IMR-90 (cell line): ENCODE measurements at regions not wholly inside any gene's neighbourhood (a gene's known extent, or its start where the extent isn't known, plus 50 kb on each side); places are given as distances from the start of the nearest gene placed in this dataset.

ENCODE experiments used
- ATAC-seq: fragments of 200-7000 bp; cut with Tn5 transposase; 2 replicates; pipeline ENCODE4 v1.9.1; 2020; ENCODE audit warnings: low read depth, mild to moderate bottlenecking, moderate library complexity
- BruUV-seq: library from RNA; stranded (reverse); fragments of 400-500 nt; replicated peaks from 2 replicates; lab custom pipeline; 2021; lab: Mats Ljungman, UMichigan
- CTCF ChIA-PET: fragments of 300-600 bp; formaldehyde crosslinking; extraction: SDS; loops from one replicate; lab custom pipeline; 2021; ENCODE audit warnings: antibody characterized with exemption; lab: Yijun Ruan, JAX
- POLR2A ChIA-PET: fragments of 300-600 bp; sonication (Branson Sonifier 250); formaldehyde crosslinking; loops from one replicate; lab custom pipeline; 2022; ENCODE audit warnings: antibody characterized with exemption; ENCODE audit not compliant: unreplicated experiment; lab: Charles Lee
- DNase-seq: peaks from one replicate; pipeline ENCODE4 v3.0.0; 2013
- H2AFZ ChIP-seq: replicated peaks from 2 replicates; pipeline ENCODE3; 2013; ENCODE audit warnings: low read length, mild to moderate bottlenecking; ENCODE audit not compliant: poor library complexity
- H2AK5ac ChIP-seq: 2 replicates; pipeline ENCODE4 v1.6.1; 2013; ENCODE audit warnings: low read depth, low read length, inconsistent platforms
- H2AK9ac ChIP-seq: replicated peaks from 2 replicates; pipeline ENCODE3; 2013; ENCODE audit warnings: mild to moderate bottlenecking, low read depth, low read length, moderate library complexity; ENCODE audit not compliant: poor library complexity
- H2BK120ac ChIP-seq: 2 replicates; pipeline ENCODE4 v1.6.1; 2013; ENCODE audit warnings: low read depth, low read length, inconsistent platforms
- H2BK15ac ChIP-seq: 3 replicates; pipeline ENCODE4 v1.6.1; 2013; ENCODE audit warnings: low read depth, low read length, inconsistent platforms
- H2BK20ac ChIP-seq: 2 replicates; pipeline ENCODE4 v1.6.1; 2013; ENCODE audit warnings: low read depth, mild to moderate bottlenecking, inconsistent platforms, low read length, moderate library complexity
- H2BK5ac ChIP-seq: 2 replicates; pipeline ENCODE4 v1.6.1; 2013; ENCODE audit warnings: mild to moderate bottlenecking, low read depth, low read length, inconsistent platforms; ENCODE audit not compliant: poor library complexity, severe bottlenecking
- H3K14ac ChIP-seq: replicated peaks from 2 replicates; pipeline ENCODE4 v1.6.1; 2013; ENCODE audit warnings: low read depth, low read length, inconsistent platforms
- H3K18ac ChIP-seq: 2 replicates; pipeline ENCODE4 v1.6.1; 2013; ENCODE audit warnings: low read depth, low read length, control low read depth
- H3K23ac ChIP-seq: 2 replicates; pipeline ENCODE4 v1.6.1; 2013; ENCODE audit warnings: low read depth, low read length, inconsistent platforms
- H3K27ac ChIP-seq: 2 replicates; pipeline ENCODE4 v1.5.1; 2013; ENCODE audit warnings: mild to moderate bottlenecking, control low read depth, low read length; ENCODE audit not compliant: insufficient read depth
- H3K27me3 ChIP-seq: 2 replicates; pipeline ENCODE4 v1.6.1; 2013; ENCODE audit warnings: low read length; ENCODE audit not compliant: control insufficient read depth, insufficient read depth
- H3K36me3 ChIP-seq: 2 replicates; pipeline ENCODE4 v1.6.1; 2013; ENCODE audit warnings: low read length, mixed read lengths; ENCODE audit not compliant: control insufficient read depth, insufficient read depth
- H3K4ac ChIP-seq: 2 replicates; pipeline ENCODE4 v1.6.1; 2013; ENCODE audit warnings: low read depth, low read length, inconsistent platforms
- H3K4me1 ChIP-seq: 2 replicates; pipeline ENCODE4 v1.6.1; 2013; ENCODE audit warnings: low read length, mixed read lengths; ENCODE audit not compliant: control insufficient read depth, insufficient read depth
- H3K4me2 ChIP-seq: 2 replicates; pipeline ENCODE4 v1.6.1; 2013; ENCODE audit warnings: low read depth, mild to moderate bottlenecking, control low read depth, low read length, moderate library complexity
- H3K4me3 ChIP-seq: 2 replicates; pipeline ENCODE4 v1.5.1; 2013; ENCODE audit warnings: low read depth, mild to moderate bottlenecking, control low read depth, low read length, moderate library complexity; ENCODE audit not compliant: insufficient read depth
- H3K56ac ChIP-seq: 2 replicates; pipeline ENCODE4 v1.6.1; 2013; ENCODE audit warnings: low read length, inconsistent platforms; ENCODE audit not compliant: insufficient read depth; ENCODE audit errors: extremely low read depth
- H3K79me1 ChIP-seq, 2 experiments: 2 replicates each; pipeline ENCODE4 v1.6.1; 2013; ENCODE audit warnings: low read length in 2 of 2, inconsistent platforms in 1 of 2, low read depth in 1 of 2
- H3K9ac ChIP-seq: 2 replicates; pipeline ENCODE4 v1.6.1; 2013; ENCODE audit warnings: low read depth, low read length, control low read depth
- H3K9me1 ChIP-seq: 2 replicates; pipeline ENCODE4 v1.6.1; 2013; ENCODE audit warnings: low read length, inconsistent platforms; ENCODE audit not compliant: insufficient read depth
- H3K9me3 ChIP-seq: 2 replicates; pipeline ENCODE4 v1.6.1; 2013; ENCODE audit warnings: low read length; ENCODE audit not compliant: control insufficient read depth, insufficient read depth
- H4K20me1 ChIP-seq: 2 replicates; pipeline ENCODE4 v1.6.1; 2013; ENCODE audit warnings: low read length, inconsistent platforms; ENCODE audit not compliant: insufficient read depth
- H4K5ac ChIP-seq: 2 replicates; pipeline ENCODE4 v1.6.1; 2013; ENCODE audit warnings: mild to moderate bottlenecking, low read depth, low read length, control low read depth
- H4K8ac ChIP-seq, 2 experiments: 2 replicates each; pipeline ENCODE4 v1.6.1; 2013; ENCODE audit warnings: low read depth in 2 of 2, low read length in 2 of 2, control low read depth in 1 of 2, inconsistent platforms in 1 of 2
- H4K91ac ChIP-seq: 2 replicates; pipeline ENCODE4 v1.6.1; 2013; ENCODE audit warnings: low read depth, low read length, inconsistent platforms; ENCODE audit not compliant: insufficient read depth
- BHLHE40 ChIP-seq: fragments of 150-350 bp; IDR thresholded peaks from 2 replicates; pipeline ENCODE4 v1.6.1; 2016; ENCODE audit warnings: mild to moderate bottlenecking, low read depth, low read length
- CEBPB ChIP-seq: IDR thresholded peaks from 2 replicates; pipeline ENCODE4 v1.6.1; 2012; ENCODE audit warnings: low read depth, low read length, improper control_type of control experiment
- CHD1 ChIP-seq: IDR thresholded peaks from 2 replicates; pipeline ENCODE4 v1.6.1; 2012; ENCODE audit warnings: low read depth, low read length, improper control_type of control experiment
- CTCF ChIP-seq: conservative IDR thresholded peaks from 2 replicates; pipeline ENCODE4 v1.5.1; 2012; ENCODE audit warnings: mild to moderate bottlenecking, low read depth, low read length, improper control_type of control experiment
- ELK1 ChIP-seq: fragments of 150-350 bp; IDR thresholded peaks from 2 replicates; pipeline ENCODE4 v1.6.1; 2016; ENCODE audit warnings: low read depth, mild to moderate bottlenecking, low read length, moderate library complexity, borderline replicate concordance
- FOS ChIP-seq: fragments of 150-350 bp; IDR thresholded peaks from 2 replicates; pipeline ENCODE4 v1.6.1; 2016; ENCODE audit warnings: low read depth, low read length
- MAFK ChIP-seq: IDR thresholded peaks from 2 replicates; pipeline ENCODE4 v1.6.1; 2012; ENCODE audit warnings: low read depth, low read length, improper control_type of control experiment
- MAZ ChIP-seq: IDR thresholded peaks from 2 replicates; pipeline ENCODE4 v1.6.1; 2012; ENCODE audit warnings: low read depth, mild to moderate bottlenecking, low read length, improper control_type of control experiment, moderate library complexity, borderline replicate concordance
- MXI1 ChIP-seq: IDR thresholded peaks from 2 replicates; pipeline ENCODE4 v1.6.1; 2012; ENCODE audit warnings: low read depth, mild to moderate bottlenecking, low read length, moderate library complexity, borderline replicate concordance
- NFE2L2 ChIP-seq: fragments of 150-350 bp; IDR thresholded peaks from 2 replicates; pipeline ENCODE4 v1.6.1; 2016; ENCODE audit warnings: low read depth, mild to moderate bottlenecking, low read length
- POLR2A ChIP-seq: IDR thresholded peaks from 2 replicates; pipeline ENCODE4 v1.6.1; 2012; ENCODE audit warnings: mild to moderate bottlenecking, low read depth, low read length
- RAD21 ChIP-seq: IDR thresholded peaks from 2 replicates; pipeline ENCODE4 v1.6.1; 2012; ENCODE audit warnings: low read length, improper control_type of control experiment
- RCOR1 ChIP-seq: IDR thresholded peaks from 2 replicates; pipeline ENCODE4 v1.6.1; 2012; ENCODE audit warnings: mild to moderate bottlenecking, low read length, improper control_type of control experiment; ENCODE audit not compliant: insufficient replicate concordance
- RFX5 ChIP-seq: IDR thresholded peaks from 2 replicates; pipeline ENCODE4 v1.8.0; 2012; ENCODE audit warnings: low read depth, mild to moderate bottlenecking, low read length, moderate library complexity
- SMC3 ChIP-seq: fragments of 150-350 bp; IDR thresholded peaks from 2 replicates; pipeline ENCODE4 v1.6.1; 2016; ENCODE audit warnings: low read depth, mild to moderate bottlenecking, antibody characterized with exemption, low read length, moderate library complexity
- WGBS, 2 experiments: methylation state at CpG; one replicate each; pipeline versions ENCODE4 v1.1.5 to v1.1.7; 2013; ENCODE audit warnings: missing lambda C conversion rate in 2 of 2; ENCODE audit not compliant: insufficient read length in 1 of 2; ENCODE audit errors: extremely low coverage in 2 of 2; 5-methylcytosine and 5-hydroxymethylcytosine counted together
- dilution Hi-C: fragments of 300-500 bp; cut with HindIII; formaldehyde crosslinking; loops from one replicate; pipeline ENCODE4 v1.14.3; 2018; ENCODE audit warnings: low sequenced_read_pairs; ENCODE audit not compliant: unreplicated experiment
- in situ Hi-C: fragments of 300-500 bp; cut with MboI; formaldehyde crosslinking; loops from 3 replicates; pipeline ENCODE4 v1.14.3; 2019; ENCODE audit warnings: low sequenced_read_pairs, inconsistent platforms, mixed read lengths
- intact Hi-C: fragments of 100-400 bp; cut with micrococcal nuclease; formaldehyde crosslinking; loops from 2 replicates; pipeline ENCODE4 v1.10.0; 2022
- TF ChIP-seq, protein P1 (sequence below): fragments of 150-350 bp; IDR thresholded peaks from 2 replicates; pipeline ENCODE4 v1.6.1; 2017; ENCODE audit warnings: mild to moderate bottlenecking, antibody characterized with exemption, low read length, low read depth

DNA sequence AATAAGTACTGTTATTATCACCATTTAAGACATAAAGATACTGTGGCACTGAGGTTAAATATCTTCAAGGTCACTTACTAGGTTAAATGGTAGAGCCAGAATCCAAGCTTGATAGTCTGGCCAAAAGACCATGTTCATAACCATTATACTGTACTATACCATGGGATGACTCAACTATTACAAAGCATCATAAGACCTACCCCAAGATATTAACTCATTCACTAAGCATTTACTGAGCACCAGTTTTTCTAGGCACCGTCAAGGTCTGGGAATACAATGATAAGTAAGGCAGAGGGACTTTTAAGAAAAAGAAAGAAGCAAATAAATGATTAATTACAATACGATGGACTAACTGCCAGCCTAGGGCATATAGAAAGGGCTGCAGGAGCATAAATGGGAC is 95.5 kb upstream of the KCTD8 start:
- no peaks in the 10 kb centered on the region for H3K36me3 ChIP-seq
- H3K23ac ChIP-seq = no peak overlapping the region
- H3K27me3 ChIP-seq = no peaks in the 10 kb centered on the region
- no peak overlapping the region for H3K14ac ChIP-seq
- H4K91ac ChIP-seq = no peak overlapping the region
- no peak overlapping the region for H3K4me2 ChIP-seq
- BruUV-seq = no TSS peak
- H2BK5ac ChIP-seq = no peak overlapping the region
- no peak overlapping the region for H4K8ac ChIP-seq
- H3K4ac ChIP-seq = no peak overlapping the region
- H4K5ac ChIP-seq = no peak overlapping the region
- no peak overlapping the region for H3K27ac ChIP-seq
- H3K4me3 ChIP-seq = no peak overlapping the region
- no peak overlapping the region for H2BK20ac ChIP-seq
- TF ChIP-seq BHLHE40 = no peak
- TF ChIP-seq, protein P1, sequence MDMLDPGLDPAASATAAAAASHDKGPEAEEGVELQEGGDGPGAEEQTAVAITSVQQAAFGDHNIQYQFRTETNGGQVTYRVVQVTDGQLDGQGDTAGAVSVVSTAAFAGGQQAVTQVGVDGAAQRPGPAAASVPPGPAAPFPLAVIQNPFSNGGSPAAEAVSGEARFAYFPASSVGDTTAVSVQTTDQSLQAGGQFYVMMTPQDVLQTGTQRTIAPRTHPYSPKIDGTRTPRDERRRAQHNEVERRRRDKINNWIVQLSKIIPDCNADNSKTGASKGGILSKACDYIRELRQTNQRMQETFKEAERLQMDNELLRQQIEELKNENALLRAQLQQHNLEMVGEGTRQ = no peak
- TF ChIP-seq MAZ = no peak
- TF ChIP-seq POLR2A = no peak
- no peak for TF ChIP-seq NFE2L2
- TF ChIP-seq FOS = no peak
- no peak for TF ChIP-seq CEBPB
- TF ChIP-seq RFX5 = no peak
- no peak for TF ChIP-seq ELK1
- TF ChIP-seq CHD1 = no peak
- no peak for TF ChIP-seq MXI1
- TF ChIP-seq RAD21 = no peak
- TF ChIP-seq CTCF = no peak
- TF ChIP-seq MAFK = no peak
- TF ChIP-seq RCOR1 = no peak
- no peak for TF ChIP-seq SMC3
- no peak overlapping the region for H3K9ac ChIP-seq
- dilution Hi-C loops (no loop called here), in situ Hi-C loops (no loop called here), intact Hi-C loops (no loop called here)
- no peak overlapping the region for H2AFZ ChIP-seq
- H4K20me1 ChIP-seq = no peaks in the 10 kb centered on the region
- no peak overlapping the region for H3K18ac ChIP-seq
- no peak for DNase-seq
- no peak for ATAC-seq
- H2AK9ac ChIP-seq = no peak overlapping the region
- H3K4me1 ChIP-seq = no peaks in the 10 kb centered on the region
- no peaks in the 10 kb centered on the region for H3K79me1 ChIP-seq
- WGBS, 2 experiments = no CpG with 5 or more reads among the region's 2 CpGs
- H2AK5ac ChIP-seq = no peak overlapping the region
- POLR2A ChIA-PET = no interaction called here
- H2BK15ac ChIP-seq = no peak overlapping the region
- CTCF ChIA-PET = no interaction called here
- H3K56ac ChIP-seq = no peak overlapping the region
- no peak overlapping the region for H2BK120ac ChIP-seq
- H3K9me3 ChIP-seq = peaks cover 2% of the 10 kb centered on the region
- no peaks in the 10 kb centered on the region for H3K9me1 ChIP-seq
